Activated CD8-positive, alpha-beta memory T cell treated with anti-CD3 and anti-CD28 coated beads, Interleukin-2, amount 50 U/mL, for 24 hours (primary cell): ENCODE measurements at regions not wholly inside any gene's neighbourhood (a gene's known extent, or its start where the extent isn't known, plus 50 kb on each side); places are given as distances from the start of the nearest gene placed in this dataset.
"Not testable (repeated sequence)": the region's sequence is repeated elsewhere in the genome, so short reads cannot be mapped to it uniquely, and the experiment has no call there.

Source experiments
- DNase-seq: peaks from one replicate; pipeline ENCODE4 v3.0.0-alpha.2; 2020; ENCODE audit errors: extremely low read depth

GRCh38 chr3:176870451-176870850, 326.8 kb downstream of the TBL1XR1 start:
- no peak for DNase-seq

- DNase-seq: no peak
These were observed 329.3 kb downstream of the TBL1XR1 start for GRCh38 chr3:176867681-176868663.

GRCh38 chr3:176861137-176861536, 336.1 kb downstream of the TBL1XR1 start:
- DNase-seq: no peak

DNA sequence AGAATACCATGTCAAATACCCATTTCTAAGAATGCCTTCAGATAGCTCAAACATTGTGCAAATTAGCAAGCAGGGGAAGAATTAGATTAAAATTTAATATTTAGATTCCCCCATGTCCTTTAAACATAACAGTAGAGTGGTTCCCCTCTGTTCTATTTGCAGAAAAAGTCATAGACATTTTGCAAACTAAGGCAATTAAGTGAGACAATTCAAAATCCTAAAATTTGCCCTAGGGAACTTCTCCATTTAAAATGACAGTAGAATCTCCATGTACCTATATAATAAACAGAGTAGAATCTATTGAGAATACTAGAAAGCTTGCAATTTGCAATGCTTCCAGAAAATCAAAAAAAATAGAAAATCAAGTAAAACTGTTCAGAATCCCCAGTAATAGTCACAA, 340.6 kb downstream of the TBL1XR1 start:
- no peak for DNase-seq

- DNase-seq: no peak
These were observed 341.3 kb downstream of the TBL1XR1 start for GRCh38 chr3:176855901-176856486.

- DNase-seq: no peak
These were observed 342.1 kb downstream of the TBL1XR1 start for GRCh38 chr3:176855213-176855612.

- DNase-seq: no peak
These were observed 346.8 kb downstream of the TBL1XR1 start for GRCh38 chr3:176850498-176850897.

GRCh38 chr3:176848431-176849214, 348.7 kb downstream of the TBL1XR1 start:
- no peak for DNase-seq

DNA sequence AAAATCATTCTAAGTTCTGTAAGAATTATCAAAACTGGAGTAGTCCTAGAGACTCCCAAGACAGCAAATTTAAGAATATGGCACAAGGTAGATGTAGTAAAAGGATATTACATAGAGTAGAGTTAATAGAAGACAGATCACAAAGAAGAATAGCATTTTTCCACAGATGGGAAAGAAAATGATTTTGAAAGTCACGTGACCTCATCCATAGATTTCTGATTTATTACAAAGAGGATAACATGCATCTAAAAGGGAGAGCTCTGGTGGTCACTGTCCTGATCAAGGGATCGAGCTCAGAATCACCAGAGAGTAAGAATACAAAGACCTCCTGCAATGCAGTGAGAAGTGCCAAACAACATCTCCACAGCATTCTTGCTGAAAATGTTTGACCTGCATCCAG, 354.4 kb downstream of the TBL1XR1 start:
- no peak for DNase-seq

DNA sequence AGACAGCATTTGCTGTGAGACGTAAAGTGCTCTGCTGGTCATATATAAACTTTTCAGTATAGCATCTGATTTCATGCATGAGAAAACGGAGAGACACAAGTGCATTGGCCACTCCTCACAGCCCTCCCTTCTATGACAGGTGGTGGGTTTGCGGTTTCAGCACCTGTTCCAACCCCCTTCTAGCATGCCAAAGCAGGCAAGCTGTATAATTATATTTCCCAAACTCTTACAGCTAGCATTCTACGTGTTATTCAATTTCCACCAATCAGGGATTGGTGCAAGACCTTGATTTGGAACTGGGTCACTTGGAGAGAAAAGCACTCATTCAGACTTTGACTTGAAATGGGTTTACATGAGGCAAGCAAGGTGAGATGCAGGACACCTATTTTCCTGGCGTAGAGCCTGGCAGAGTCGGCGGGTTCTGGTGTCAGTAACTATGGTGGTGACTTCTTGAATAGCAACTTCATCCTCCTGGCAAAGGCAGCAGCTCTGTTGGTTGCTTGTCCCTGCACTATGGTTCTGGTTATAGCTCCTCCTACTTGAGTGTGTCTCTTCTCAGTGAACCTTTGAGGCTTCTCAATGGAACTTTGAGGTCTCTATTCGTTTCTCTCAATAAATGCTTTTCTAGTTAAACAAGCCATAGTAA, 356.5 kb downstream of the TBL1XR1 start:
- no peak for DNase-seq

DNA sequence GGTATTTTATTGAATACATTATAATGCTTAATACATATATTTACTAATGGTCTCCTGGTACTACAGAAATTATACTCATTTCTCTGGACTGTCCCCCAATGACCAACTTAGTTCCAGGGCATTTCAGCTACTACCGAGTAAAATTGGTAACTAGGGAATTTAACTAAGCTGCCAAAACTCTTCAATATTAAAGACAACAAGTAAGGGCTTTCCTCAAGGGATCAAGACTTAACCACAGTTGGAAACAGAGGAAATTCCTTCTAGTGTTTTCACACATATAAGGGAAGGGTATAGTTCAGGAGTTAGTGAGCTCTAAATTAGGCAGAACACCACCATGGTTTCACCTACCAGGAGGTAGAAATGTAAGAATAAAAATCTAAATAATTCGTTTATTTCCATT, 357.4 kb downstream of the TBL1XR1 start:
- DNase-seq: no peak

DNA sequence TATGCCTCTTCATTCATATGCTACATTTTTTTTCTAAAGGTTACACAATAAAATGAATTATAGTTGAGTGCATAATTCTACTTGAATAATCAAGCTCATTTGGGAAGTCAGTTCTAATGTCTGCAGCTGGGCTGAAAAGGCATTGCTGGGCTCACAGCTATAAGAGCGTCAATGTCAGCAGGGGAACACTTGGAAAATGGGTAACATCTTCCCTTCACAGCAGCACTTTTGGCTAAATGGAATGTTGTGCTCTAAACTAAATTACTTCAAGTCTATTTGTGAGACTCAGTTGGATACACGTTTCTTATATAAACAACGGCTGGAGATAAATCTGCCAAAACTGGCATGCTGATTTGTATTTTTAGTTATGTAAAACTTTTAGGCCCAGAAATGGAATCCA, 357.8 kb downstream of the TBL1XR1 start:
- no peak for DNase-seq

GRCh38 chr3:176827244-176827643, 370.0 kb downstream of the TBL1XR1 start:
- DNase-seq: not testable (repeated sequence)

GRCh38 chr3:176824811-176825210, 372.5 kb downstream of the TBL1XR1 start:
- no peak for DNase-seq

GRCh38 chr3:176820764-176821163, 376.5 kb downstream of the TBL1XR1 start:
- DNase-seq: no peak

DNA sequence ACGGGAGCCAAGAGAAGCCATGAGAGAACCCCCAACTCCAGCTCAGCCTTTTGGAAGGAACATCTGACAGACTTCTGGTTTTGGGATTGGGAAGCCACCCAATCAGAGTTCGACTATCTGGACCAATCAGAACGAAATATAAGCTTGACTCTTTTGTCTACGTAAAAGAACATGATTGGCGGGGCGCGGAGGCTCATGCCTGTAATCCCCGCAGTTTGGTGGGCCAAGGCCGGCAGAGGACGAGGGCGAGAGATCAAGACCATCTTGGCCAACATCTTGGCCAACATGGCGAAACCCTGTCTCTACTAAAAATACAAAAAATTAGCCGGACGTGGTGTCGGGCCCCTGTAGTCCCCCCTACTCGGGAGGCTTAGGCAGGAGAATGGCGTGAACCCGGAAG, 380.3 kb downstream of the TBL1XR1 start:
- no peak for DNase-seq

- DNase-seq: no peak
These were observed 383.0 kb downstream of the TBL1XR1 start for GRCh38 chr3:176814285-176814684.

DNA sequence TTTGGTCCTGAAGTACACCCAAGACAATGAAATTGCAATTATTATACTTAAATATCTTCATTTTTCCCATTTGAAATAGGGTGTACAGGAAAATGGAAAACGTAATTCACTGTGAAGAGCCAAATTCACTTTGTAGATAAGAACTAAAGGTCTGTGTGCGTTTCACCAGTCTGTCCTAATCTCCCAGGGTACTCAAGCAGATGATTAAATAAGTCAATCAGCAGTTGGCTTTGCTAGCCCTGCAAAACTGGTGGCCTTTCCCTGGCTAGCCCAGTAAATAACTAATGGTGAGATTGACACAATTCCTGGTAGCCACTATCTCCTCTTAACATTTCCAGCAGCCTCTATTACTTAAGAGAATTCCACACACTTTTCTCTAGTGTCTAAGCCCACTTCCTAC, 389.3 kb downstream of the TBL1XR1 start:
- DNase-seq: no peak

DNA sequence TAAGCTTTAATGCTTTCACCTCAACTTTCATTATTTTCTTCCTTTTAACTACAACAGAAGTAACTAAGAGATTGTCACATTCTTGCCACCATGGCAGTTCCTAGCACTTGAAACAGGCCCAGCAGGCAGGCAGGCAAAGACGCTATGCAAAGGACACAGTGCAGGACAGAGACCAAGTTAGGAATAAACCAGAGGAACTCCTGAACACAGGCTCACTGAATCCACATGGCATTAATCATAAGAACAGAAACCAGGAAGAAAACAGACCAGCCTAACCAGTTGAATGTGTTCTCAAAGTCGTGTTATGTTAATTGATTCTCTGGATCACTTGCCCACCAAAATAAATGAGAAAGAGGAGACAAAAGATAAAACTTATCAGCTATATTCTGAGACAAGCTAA, 397.6 kb downstream of the TBL1XR1 start:
- no peak for DNase-seq

GRCh38 chr3:176798680-176799079, 398.6 kb downstream of the TBL1XR1 start:
- DNase-seq: no peak

DNA sequence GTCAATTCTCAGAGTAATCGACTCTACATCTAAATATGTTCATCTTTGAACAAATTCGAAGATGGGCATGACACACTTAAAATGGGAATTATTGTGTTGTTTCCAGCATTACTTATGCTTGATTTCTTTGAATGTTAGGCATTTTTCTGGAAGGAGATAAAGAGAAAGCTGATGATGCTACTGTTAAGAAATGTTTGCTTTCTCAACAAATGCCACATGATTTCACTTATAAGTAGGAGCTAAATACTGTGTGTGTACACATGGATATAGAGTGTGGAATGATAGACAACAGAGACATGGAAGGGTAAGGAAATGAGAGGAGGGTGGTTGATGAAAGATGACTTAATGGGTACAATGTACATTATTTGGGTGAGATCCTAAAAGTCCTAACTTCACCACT, 400.9 kb downstream of the TBL1XR1 start:
- DNase-seq: no peak

- DNase-seq: no peak
These were observed 401.4 kb downstream of the TBL1XR1 start for GRCh38 chr3:176795891-176796290.
